GM23338 (cell line): ENCODE measurements at regions not wholly inside any gene's neighbourhood (a gene's known extent, or its start where the extent isn't known, plus 50 kb on each side); places are given as distances from the start of the nearest gene placed in this dataset.

Source experiments
- EZH2 ChIP-seq: fragments of 200-600 bp; sonication (generic); IDR thresholded peaks from one replicate; pipeline ENCODE4 v1.8.0; 2017; ENCODE audit warnings: antibody characterized with exemption, mild to moderate bottlenecking, low read depth; ENCODE audit not compliant: unreplicated experiment
- EZH2phosphoT487 ChIP-seq: fragments of 200-600 bp; sonication (generic); IDR thresholded peaks from one replicate; pipeline ENCODE4 v1.8.1; 2018; ENCODE audit warnings: antibody characterized with exemption; ENCODE audit not compliant: unreplicated experiment
- NANOG ChIP-seq: IDR thresholded peaks from 2 replicates; pipeline ENCODE4 v1.6.1; 2016; ENCODE audit warnings: antibody characterized with exemption, borderline replicate concordance
- POLR2AphosphoS5 ChIP-seq: IDR thresholded peaks from 2 replicates; pipeline ENCODE4 v1.6.1; 2016; ENCODE audit warnings: antibody characterized with exemption, low read depth
- STAT1 ChIP-seq: IDR thresholded peaks from one replicate; pipeline ENCODE4 v1.6.1; 2016; ENCODE audit warnings: antibody characterized with exemption; ENCODE audit not compliant: unreplicated experiment
- ZNF114 ChIP-seq: fragments of 250-450 bp; sonication (Bioruptor Pico); IDR thresholded peaks from 2 replicates; pipeline ENCODE4 v1.5.0; 2020; ENCODE audit warnings: mild to moderate bottlenecking, moderate library complexity
- ZNF331 ChIP-seq: fragments of 250-450 bp; sonication (Bioruptor Pico); IDR thresholded peaks from 2 replicates; pipeline ENCODE4 v1.5.0; 2020; ENCODE audit warnings: low read depth, mild to moderate bottlenecking, moderate library complexity
- TF ChIP-seq, protein P1 (sequence below): fragments of 250-450 bp; sonication (Bioruptor Pico); IDR thresholded peaks from 2 replicates; pipeline ENCODE4 v1.5.0; 2020; ENCODE audit warnings: mild to moderate bottlenecking, moderate library complexity
- TF ChIP-seq, protein P2 (sequence below), 2 experiments: fragments of 200-600 bp in 1 of 2; sonication (generic) in 1 of 2; conservative IDR thresholded peaks; 2 replicates each; pipeline versions ENCODE4 v1.5.1 to v1.6.1; 2016 to 2017; ENCODE audit warnings: antibody characterized with exemption in 2 of 2, low read depth in 2 of 2, mild to moderate bottlenecking in 2 of 2, moderate library complexity in 1 of 2
- TF ChIP-seq, protein P3 (sequence below): IDR thresholded peaks from one replicate; pipeline ENCODE4 v1.6.1; 2018; ENCODE audit warnings: antibody characterized with exemption; ENCODE audit not compliant: unreplicated experiment

DNA sequence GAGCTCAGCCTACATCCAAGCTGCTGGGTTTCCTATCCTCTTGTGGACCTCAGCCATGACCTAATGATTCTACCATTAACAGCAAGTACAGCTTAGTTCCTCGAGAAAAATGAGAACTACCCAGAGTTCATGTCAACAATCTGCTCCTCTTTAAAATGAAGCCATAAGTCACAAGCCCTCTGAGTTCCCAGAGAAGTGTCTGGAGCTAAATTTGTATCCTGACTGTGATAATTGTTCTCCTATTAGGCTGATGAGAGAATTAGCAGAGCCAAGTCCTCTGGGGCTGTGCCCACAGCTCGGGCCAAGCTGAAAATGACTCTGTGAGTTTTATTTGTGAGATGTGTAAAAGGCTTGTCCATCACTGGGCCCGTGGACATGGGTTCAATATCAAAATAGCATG is 145.1 kb upstream of the SMIM23 start (continued):
- TF ChIP-seq, protein P1, sequence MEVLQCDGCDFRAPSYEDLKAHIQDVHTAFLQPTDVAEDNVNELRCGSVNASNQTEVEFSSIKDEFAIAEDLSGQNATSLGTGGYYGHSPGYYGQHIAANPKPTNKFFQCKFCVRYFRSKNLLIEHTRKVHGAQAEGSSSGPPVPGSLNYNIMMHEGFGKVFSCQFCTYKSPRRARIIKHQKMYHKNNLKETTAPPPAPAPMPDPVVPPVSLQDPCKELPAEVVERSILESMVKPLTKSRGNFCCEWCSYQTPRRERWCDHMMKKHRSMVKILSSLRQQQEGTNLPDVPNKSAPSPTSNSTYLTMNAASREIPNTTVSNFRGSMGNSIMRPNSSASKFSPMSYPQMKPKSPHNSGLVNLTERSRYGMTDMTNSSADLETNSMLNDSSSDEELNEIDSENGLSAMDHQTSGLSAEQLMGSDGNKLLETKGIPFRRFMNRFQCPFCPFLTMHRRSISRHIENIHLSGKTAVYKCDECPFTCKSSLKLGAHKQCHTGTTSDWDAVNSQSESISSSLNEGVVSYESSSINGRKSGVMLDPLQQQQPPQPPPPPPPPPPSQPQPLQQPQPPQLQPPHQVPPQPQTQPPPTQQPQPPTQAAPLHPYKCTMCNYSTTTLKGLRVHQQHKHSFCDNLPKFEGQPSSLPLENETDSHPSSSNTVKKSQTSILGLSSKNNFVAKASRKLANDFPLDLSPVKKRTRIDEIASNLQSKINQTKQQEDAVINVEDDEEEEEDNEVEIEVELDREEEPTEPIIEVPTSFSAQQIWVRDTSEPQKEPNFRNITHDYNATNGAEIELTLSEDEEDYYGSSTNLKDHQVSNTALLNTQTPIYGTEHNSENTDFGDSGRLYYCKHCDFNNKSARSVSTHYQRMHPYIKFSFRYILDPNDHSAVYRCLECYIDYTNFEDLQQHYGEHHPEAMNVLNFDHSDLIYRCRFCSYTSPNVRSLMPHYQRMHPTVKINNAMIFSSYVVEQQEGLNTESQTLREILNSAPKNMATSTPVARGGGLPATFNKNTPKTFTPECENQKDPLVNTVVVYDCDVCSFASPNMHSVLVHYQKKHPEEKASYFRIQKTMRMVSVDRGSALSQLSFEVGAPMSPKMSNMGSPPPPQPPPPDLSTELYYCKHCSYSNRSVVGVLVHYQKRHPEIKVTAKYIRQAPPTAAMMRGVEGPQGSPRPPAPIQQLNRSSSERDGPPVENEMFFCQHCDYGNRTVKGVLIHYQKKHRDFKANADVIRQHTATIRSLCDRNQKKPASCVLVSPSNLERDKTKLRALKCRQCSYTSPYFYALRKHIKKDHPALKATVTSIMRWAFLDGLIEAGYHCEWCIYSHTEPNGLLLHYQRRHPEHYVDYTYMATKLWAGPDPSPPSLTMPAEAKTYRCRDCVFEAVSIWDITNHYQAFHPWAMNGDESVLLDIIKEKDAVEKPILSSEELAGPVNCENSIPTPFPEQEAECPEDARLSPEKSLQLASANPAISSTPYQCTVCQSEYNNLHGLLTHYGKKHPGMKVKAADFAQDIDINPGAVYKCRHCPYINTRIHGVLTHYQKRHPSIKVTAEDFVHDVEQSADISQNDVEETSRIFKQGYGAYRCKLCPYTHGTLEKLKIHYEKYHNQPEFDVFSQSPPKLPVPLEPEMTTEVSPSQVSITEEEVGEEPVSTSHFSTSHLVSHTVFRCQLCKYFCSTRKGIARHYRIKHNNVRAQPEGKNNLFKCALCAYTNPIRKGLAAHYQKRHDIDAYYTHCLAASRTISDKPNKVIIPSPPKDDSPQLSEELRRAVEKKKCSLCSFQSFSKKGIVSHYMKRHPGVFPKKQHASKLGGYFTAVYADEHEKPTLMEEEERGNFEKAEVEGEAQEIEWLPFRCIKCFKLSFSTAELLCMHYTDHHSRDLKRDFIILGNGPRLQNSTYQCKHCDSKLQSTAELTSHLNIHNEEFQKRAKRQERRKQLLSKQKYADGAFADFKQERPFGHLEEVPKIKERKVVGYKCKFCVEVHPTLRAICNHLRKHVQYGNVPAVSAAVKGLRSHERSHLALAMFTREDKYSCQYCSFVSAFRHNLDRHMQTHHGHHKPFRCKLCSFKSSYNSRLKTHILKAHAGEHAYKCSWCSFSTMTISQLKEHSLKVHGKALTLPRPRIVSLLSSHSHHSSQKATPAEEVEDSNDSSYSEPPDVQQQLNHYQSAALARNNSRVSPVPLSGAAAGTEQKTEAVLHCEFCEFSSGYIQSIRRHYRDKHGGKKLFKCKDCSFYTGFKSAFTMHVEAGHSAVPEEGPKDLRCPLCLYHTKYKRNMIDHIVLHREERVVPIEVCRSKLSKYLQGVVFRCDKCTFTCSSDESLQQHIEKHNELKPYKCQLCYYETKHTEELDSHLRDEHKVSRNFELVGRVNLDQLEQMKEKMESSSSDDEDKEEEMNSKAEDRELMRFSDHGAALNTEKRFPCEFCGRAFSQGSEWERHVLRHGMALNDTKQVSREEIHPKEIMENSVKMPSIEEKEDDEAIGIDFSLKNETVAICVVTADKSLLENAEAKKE: no peak
- TF ChIP-seq NANOG: no peak
- TF ChIP-seq, protein P2, sequence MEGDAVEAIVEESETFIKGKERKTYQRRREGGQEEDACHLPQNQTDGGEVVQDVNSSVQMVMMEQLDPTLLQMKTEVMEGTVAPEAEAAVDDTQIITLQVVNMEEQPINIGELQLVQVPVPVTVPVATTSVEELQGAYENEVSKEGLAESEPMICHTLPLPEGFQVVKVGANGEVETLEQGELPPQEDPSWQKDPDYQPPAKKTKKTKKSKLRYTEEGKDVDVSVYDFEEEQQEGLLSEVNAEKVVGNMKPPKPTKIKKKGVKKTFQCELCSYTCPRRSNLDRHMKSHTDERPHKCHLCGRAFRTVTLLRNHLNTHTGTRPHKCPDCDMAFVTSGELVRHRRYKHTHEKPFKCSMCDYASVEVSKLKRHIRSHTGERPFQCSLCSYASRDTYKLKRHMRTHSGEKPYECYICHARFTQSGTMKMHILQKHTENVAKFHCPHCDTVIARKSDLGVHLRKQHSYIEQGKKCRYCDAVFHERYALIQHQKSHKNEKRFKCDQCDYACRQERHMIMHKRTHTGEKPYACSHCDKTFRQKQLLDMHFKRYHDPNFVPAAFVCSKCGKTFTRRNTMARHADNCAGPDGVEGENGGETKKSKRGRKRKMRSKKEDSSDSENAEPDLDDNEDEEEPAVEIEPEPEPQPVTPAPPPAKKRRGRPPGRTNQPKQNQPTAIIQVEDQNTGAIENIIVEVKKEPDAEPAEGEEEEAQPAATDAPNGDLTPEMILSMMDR (conservative IDR thresholded peaks at IDR 0.05; ENCODE audit: low read depth in 2 of 2): no peak
- no peak for TF ChIP-seq POLR2AphosphoS5
- no peak for TF ChIP-seq STAT1
- TF ChIP-seq, protein P3, sequence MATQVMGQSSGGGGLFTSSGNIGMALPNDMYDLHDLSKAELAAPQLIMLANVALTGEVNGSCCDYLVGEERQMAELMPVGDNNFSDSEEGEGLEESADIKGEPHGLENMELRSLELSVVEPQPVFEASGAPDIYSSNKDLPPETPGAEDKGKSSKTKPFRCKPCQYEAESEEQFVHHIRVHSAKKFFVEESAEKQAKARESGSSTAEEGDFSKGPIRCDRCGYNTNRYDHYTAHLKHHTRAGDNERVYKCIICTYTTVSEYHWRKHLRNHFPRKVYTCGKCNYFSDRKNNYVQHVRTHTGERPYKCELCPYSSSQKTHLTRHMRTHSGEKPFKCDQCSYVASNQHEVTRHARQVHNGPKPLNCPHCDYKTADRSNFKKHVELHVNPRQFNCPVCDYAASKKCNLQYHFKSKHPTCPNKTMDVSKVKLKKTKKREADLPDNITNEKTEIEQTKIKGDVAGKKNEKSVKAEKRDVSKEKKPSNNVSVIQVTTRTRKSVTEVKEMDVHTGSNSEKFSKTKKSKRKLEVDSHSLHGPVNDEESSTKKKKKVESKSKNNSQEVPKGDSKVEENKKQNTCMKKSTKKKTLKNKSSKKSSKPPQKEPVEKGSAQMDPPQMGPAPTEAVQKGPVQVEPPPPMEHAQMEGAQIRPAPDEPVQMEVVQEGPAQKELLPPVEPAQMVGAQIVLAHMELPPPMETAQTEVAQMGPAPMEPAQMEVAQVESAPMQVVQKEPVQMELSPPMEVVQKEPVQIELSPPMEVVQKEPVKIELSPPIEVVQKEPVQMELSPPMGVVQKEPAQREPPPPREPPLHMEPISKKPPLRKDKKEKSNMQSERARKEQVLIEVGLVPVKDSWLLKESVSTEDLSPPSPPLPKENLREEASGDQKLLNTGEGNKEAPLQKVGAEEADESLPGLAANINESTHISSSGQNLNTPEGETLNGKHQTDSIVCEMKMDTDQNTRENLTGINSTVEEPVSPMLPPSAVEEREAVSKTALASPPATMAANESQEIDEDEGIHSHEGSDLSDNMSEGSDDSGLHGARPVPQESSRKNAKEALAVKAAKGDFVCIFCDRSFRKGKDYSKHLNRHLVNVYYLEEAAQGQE: no peak
- TF ChIP-seq EZH2: no peak
- no peak for TF ChIP-seq EZH2phosphoT487
- no peak for TF ChIP-seq ZNF114 (CRISPR knock-in tag)
- no peak for TF ChIP-seq ZNF331 (CRISPR knock-in tag)
